D721Med (cell line): ENCODE measurements at regions not wholly inside any gene's neighbourhood (a gene's known extent, or its start where the extent isn't known, plus 50 kb on each side); places are given as distances from the start of the nearest gene placed in this dataset.
"Not testable (repeated sequence)": the region's sequence is repeated elsewhere in the genome, so short reads cannot be mapped to it uniquely, and the experiment has no call there.

ENCODE experiments used
- DNase-seq: peaks from one replicate; pipeline ENCODE4 v3.0.0; 2011; ENCODE audit warnings: low spot score; ENCODE audit not compliant: insufficient read length
- FAIRE-seq: peaks from 2 replicates; lab custom pipeline; 2011; peaks lifted over from hg19 to GRCh38; lab: Jason Lieb, UNC
- CTCF ChIP-seq: IDR thresholded peaks from 2 replicates; pipeline ENCODE4 v1.5.1; 2012; ENCODE audit warnings: mild to moderate bottlenecking, control low read depth; ENCODE audit not compliant: insufficient read depth; ENCODE audit errors: missing control alignments

GRCh38 chr7:152924238-152924637 is 164.7 kb downstream of the ACTR3B start:
- no peak for FAIRE-seq
- TF ChIP-seq CTCF, result no peak
- no peak for DNase-seq

GRCh38 chr7:152924826-152925411 is 165.4 kb downstream of the ACTR3B start:
- FAIRE-seq (no peak), DNase-seq (no peak)
- TF ChIP-seq CTCF, result no peak

GRCh38 chr7:152925412-152926147 is 166.0 kb downstream of the ACTR3B start:
- FAIRE-seq, result no peak
- no peak for TF ChIP-seq CTCF
- DNase-seq, result no peak

GRCh38 chr7:152931633-152932032 is 172.1 kb downstream of the ACTR3B start:
- no peak for TF ChIP-seq CTCF
- FAIRE-seq (no peak), DNase-seq (no peak)

GRCh38 chr7:152937282-152937681 is 177.7 kb downstream of the ACTR3B start:
- FAIRE-seq (no peak), DNase-seq (no peak)
- TF ChIP-seq CTCF, result no peak

GRCh38 chr7:152946616-152947015 is 187.1 kb downstream of the ACTR3B start:
- not testable (repeated sequence) for DNase-seq, FAIRE-seq

GRCh38 chr7:152947686-152948085 is 188.1 kb downstream of the ACTR3B start:
- DNase-seq (no peak), FAIRE-seq (no peak)
- TF ChIP-seq CTCF, result no peak
